ENCODE measurements at regions not wholly inside any gene's neighbourhood (a gene's known extent, or its start where the extent isn't known, plus 50 kb on each side); places are given as distances from the start of the nearest gene placed in this dataset.

DNA sequence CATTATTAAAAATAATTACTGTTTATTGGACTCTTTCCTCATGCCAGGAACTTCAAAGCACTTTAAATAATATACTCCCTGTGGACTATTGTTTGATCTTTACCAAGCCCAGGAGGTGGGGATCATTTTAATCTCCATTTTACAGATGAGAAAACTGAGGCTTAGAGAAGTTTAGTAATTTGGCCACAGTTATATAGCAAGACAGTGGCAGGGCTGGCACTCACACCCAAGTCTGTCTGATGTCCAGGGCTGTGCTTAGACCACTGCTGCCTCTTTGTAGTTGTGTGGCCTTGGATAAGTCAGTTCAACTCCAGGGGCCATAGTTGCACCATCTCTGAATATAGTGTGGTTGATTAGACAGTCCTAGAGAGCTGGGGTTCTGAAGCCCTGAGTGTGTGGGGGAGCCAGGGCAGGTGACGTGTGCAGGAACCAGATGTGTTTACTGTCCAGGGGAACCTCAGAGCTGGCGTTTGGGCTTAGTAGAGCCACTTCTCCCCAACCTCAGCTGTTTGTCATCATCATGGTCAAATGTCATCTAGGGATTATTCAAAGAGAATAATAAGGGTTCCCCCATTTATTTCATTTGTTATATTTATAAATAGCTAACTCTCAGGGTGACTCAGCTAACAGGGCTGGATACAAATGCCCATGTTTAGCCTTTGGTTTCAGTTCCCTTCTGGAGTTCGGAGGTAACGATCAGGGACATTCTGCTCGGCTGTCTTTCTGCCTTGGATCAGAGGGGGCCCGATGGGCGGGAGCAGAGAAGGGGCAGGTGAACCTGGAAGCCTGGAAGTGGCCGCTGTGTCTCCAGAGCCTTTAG lies 68.0 kb downstream of the BOLA3 start:
- no peak for TF ChIP-seq CTCF (conservative IDR thresholded peaks at IDR 0.05; ENCODE audit: control insufficient read depth, insufficient read depth, low read depth, low read length)
- no peak for DNase-seq (ENCODE audit: low read depth)

GRCh38 chr2:74080346-74080745 lies 67.4 kb downstream of the BOLA3 start:
- peak; percentile 20 for TF ChIP-seq CTCF (conservative IDR thresholded peaks at IDR 0.05; ENCODE audit: control insufficient read depth, insufficient read depth, low read depth, low read length)
- peak; percentile 11 for DNase-seq (ENCODE audit: low read depth)
- no peak overlapping the region for H3K4me3 ChIP-seq (ENCODE audit: control insufficient read depth, low read depth, low read length)

More for the DNA sequence above, 68.0 kb downstream of the BOLA3 start:
- H3K4me3 ChIP-seq (ENCODE audit: control insufficient read depth, low read depth, low read length): no peak overlapping the region

GRCh38 chr2:74081030-74081762 lies 66.5 kb downstream of the BOLA3 start:
- DNase-seq (ENCODE audit: low read depth): peak; percentile 16
- no peak for TF ChIP-seq CTCF (conservative IDR thresholded peaks at IDR 0.05; ENCODE audit: control insufficient read depth, insufficient read depth, low read depth, low read length)
- no peak overlapping the region for H3K4me3 ChIP-seq (ENCODE audit: control insufficient read depth, low read depth, low read length)

- no peak for DNase-seq (ENCODE audit: low read depth)
- H3K4me3 ChIP-seq (ENCODE audit: control insufficient read depth, low read depth, low read length): no peak overlapping the region
- TF ChIP-seq CTCF (conservative IDR thresholded peaks at IDR 0.05; ENCODE audit: control insufficient read depth, insufficient read depth, low read depth, low read length): no peak
These were observed 66.0 kb downstream of the BOLA3 start for GRCh38 chr2:74081763-74082110.

GRCh38 chr2:74083750-74084149 lies 64.0 kb downstream of the BOLA3 start:
- TF ChIP-seq CTCF (conservative IDR thresholded peaks at IDR 0.05; ENCODE audit: control insufficient read depth, insufficient read depth, low read depth, low read length): no peak
- no peak overlapping the region for H3K4me3 ChIP-seq (ENCODE audit: control insufficient read depth, low read depth, low read length)
- DNase-seq (ENCODE audit: low read depth): no peak
